NCI-H128 (cell line): ENCODE measurements at regions not wholly inside any gene's neighbourhood (a gene's known extent, or its start where the extent isn't known, plus 50 kb on each side); places are given as distances from the start of the nearest gene placed in this dataset.
"Not testable (repeated sequence)": the region's sequence is repeated elsewhere in the genome, so short reads cannot be mapped to it uniquely, and the experiment has no call there.

Source experiments
- DNase-seq: peaks from one replicate; lab custom pipeline; 2025; ENCODE audit not compliant: unreplicated experiment; lab: John Stamatoyannopoulos, UW

DNA sequence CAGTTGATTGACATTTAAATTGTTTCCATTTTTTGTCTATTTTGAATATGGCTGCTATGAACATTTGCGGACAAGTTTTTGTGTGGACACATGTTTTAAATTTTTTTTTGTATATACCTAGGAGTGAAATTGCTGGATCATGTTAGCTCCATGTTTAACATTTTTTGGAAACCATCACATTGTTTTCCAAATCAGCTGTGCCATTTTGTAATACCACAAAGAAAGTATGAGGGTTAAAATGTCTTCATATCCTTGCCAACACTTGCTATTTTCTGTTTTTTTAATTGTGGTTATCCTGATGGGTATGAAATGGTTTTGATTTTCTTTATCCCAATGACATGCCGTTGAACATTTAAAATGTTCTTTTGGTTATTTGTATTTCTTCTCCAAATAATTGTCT lies 52.1 kb downstream of the CARTPT start:
- DNase-seq = no peak

DNA sequence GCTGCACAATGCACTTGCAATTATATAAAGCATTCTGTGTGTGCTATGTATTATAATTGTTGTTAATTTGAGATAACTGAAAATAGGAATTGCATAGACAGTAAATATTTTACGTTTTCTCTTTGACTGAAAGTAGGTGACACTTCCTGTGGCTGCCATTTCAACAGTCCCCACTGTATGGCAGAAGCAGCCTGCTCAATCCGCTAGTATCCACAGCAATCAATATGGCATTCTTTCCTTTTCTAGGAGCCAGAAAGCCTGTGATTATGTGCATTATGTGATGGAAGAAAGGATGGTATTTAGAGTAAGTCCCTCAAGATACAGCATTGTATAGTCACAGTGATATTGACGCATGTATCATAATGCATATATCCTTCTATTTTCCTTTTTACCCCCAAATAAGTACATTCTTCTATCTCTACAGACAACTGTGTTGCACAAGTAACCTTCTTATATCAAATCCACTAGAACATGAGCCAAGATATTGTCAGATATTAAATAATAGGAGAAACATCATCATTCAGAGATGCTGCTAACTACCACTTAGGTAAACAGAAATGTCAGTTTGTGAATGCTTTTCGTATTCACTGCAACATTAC lies 59.7 kb downstream of the CARTPT start:
- peak; percentile 4 for DNase-seq

DNA sequence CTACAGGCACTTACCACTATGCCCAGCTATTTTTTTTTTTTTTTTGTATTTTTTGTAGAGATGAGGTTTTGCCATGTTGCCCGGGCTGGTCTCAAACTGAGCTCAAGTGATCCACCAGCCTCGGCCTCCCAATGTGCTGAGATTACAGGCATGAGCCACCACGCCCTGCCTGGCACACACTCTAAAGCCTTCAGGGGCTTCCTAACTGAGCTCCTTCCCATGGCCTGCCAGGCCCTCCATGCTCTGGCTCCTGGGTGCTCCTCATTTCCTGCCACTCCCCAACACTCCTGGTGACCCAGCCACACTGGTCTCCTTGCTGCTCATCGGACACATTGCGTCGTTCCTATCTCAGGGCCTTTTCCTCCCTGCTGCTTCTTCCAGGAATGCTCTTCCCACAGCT lies 61.5 kb downstream of the CARTPT start:
- no peak for DNase-seq

DNA sequence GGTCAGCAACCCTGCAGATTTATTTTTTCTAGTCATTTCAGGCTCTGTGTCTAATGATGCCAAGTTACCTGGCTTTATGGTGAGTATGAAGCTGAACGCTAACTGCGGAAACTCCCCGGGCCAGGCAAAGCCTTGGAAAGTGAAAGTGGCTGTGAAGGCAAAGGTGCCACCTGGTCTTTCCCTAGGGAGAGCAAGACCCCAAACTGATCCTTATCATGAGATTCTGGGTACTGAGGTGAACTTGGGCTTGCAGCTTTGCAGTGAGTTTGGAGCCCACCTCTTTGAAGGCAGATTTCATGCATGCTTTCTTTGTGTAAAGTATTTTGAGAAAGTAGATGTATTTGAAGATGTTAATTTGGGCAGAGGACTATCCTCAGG lies 63.3 kb downstream of the CARTPT start:
- DNase-seq = no peak

DNA sequence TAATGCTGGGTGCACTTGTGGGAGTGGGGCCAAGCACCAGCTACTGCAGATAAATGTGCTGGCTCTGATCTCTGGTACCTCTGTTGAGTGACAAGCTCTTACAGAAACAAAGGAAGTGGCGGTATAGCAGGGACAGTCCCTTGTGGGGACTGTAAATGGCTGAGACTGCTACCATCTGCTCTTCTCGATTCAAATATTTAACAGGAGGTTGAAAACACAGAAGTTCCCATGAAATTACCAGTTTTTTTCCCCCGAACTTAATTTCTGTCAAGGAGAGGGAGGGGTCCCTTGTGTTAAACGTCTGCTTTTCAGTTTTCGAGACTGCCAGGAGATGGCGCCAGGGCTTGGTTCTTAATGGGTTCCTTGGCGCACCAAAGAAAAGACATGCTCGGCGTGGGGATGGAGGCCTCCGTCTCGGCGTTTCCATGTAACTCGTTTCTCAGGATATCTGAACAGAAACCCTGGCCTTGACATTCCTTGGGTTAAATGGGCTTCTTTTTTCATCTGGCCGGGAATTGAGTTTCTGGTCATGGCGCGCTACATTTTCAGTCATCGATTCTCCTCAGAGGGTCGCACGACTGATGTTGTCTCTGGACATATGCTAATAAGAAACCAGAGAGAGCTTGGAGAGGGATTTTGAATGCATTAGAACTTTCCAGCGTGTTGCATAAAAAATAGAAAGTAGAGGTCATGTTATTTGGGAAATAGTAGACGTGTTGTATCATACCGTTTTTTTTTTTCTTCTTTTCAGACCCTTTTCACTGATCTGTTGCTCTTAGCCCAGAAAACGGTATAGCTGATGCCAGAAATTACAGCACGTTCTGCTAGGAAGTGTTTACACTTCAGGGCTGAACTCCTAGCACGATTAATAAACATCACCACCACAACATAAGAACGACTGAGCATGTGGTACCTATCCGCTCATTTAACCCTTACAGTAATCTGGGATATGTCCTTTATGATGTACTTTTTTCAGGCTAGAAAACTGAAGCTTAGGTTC lies 64.0 kb downstream of the CARTPT start:
- DNase-seq = peak; percentile 46

DNA sequence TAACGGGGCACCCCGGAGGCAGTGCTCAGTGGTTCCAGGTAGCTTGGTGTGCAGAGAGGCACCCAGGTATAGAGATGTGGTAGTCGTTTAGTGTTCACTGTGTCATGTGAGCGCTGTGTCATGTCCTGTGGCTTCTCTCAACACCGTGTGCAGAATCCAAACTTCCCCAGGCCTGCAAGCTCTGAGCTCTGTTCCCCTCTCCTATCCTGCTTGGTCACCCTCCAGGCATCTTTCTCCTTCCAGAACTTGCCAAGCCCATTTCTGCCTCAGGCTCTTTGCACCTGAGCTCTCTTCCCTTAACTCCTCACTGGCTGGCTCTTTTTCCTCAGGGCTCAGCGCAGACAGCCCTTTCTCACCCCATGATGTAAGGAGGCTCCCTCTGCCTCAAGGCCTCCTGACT lies 64.8 kb downstream of the CARTPT start:
- DNase-seq = no peak

DNA sequence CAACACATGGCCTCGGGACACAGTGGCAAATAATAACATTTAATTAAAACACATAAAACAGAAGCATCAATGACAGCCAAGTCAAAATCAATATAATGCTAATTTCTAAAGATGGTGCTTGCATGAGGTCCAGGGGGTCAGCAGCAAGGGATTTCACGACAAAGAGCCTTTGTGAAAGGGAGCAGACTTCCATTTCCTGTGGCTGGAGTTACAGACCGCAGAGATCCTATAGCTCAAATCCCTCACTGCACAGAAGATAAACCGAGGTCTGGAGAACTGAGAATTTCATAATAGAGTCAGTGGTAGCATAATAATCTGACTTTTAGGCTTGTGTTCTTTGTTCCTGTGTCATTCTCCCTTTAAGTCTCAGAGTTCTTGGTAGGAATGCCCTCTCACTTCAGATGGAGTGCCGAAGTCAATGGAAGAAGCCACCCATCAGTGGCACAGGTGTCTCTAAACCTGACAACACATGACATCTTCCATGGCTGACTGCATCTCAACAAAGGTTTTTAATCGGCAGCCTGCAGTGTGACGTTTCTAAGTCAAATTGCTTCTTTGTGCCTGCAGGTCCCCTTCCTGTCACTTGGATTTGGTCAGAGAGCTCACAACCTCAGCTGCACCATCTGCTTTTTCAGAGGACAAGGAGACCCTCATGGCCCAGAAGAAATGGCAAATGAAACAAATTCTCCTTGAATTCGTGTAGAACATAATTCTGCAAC lies 67.4 kb downstream of the CARTPT start:
- no peak for DNase-seq

DNA sequence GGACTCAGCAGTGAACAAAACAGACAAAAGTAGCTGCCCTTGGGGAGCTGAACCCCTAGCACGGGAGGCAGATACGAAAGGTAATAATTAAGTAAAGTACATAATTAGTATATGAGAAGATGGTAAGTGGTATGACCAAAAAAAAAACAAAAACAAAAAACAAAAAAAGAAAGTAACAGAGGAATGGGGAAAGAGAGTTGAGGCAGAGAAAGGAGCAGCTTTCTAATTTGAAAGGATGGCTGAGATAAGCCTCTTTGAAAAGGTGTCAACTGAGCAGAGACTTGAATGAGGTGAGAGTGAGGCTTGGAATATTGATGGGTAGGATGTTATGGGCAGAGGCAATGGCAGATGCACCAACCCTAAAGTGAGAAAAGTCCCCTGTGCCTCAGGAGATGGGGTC lies 69.7 kb downstream of the CARTPT start:
- no peak for DNase-seq

DNA sequence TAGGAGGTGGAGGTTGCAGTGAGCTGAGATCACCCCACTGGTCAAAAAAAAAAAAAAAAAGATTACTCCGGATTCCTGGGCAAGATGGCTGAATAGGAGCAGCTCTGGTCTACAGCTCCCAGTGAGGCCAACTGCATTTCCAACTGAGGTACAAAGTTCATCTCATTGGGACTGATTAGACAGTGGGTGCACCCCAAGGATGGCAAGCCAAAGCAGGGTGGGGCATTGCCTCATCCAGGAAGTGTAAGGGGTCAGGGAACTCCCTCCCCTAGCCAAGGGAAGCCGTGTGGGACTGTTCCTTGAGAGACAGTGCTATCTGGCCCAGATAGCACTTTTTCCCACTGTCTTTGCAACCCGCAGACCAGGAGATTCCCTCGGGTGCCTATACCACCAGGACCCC lies 70.7 kb downstream of the CARTPT start:
- no peak for DNase-seq

DNA sequence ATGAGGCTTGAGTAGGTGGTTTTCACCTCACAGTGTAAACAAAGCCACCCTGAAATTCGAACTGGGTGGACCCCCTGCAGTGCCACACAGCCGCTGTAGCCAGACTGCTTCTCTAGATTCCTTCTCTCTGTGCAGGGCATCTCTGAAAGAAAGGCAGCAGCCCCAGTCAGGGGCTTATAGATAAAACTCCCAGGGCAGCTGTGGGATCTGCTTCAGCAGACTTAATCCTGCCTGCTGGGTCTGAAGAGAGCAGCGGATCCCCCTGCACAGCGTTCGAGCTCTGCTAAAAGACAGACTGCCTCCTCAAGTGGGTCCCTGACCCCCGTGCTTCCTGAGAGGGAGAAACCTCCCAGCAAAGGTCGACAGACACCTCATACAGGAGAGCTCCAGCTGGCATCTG lies 71.4 kb downstream of the CARTPT start:
- no peak for DNase-seq

DNA sequence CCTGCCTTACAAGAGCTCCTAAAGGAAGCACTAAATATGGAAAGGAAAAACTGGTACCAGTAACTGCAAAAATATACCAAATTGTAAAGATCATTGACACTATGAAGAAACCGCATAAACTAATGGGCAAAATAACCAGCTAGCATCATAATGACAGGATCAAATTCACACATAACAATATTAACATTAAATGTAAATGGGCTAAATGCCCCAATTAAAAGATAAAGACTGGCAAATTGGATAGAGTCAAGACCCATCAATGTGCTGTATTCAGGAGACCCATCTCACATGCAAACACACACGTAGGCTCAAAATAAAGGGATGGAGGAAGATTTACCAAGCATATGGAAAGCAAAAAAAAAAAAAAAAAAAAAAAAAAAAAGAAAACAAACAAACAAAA lies 73.0 kb downstream of the CARTPT start:
- not testable (repeated sequence) for DNase-seq

DNA sequence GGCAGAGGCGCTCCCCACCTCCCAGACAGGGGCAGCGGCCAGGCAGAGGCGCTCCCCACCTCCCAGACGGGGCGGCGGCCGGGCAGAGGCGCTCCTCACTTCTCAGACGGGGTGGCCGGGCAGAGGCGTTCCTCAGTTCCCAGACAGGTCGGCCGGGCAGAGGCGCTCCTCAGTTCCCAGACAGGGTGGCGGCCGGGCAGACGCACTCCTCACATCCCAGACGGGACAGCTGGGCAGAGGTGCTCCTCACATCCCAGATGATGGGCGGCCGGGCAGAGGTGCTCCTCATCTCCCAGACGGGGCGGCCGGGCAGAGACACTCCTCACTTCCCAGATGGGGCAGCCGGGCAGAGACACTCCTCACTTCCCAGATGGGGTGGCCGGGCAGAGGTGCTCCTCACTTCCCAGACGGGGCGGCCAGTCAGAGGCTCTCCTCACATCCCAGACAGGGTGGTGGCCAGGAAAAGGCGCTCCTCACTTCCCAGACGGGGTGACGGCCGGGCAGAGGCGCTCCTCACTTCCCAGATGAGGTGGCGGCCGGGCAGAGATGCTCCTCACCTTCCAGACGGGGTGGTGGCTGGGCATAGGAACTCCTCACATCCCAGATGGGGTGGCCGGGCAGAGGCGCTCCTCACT lies 75.1 kb downstream of the CARTPT start:
- no peak for DNase-seq

DNA sequence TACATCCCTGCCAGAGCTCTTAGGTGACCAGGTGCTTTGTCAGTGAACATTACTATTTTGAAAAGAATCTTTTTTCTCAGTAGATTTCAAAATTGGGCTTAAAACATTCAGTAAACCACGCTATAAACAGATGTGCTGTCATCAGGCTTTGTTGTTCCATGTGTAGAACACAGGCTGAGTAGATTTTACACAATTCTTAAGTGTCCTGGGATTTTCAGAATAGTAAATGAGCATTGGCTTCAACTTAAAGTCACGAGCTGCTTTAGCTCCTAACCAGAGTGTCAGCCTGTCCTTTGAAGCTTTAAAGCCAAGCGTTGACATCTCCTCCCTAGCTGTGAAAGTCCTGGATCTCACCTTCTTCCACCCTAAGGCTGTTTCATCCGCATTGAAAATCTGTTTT lies 83.6 kb downstream of the CARTPT start:
- no peak for DNase-seq

DNA sequence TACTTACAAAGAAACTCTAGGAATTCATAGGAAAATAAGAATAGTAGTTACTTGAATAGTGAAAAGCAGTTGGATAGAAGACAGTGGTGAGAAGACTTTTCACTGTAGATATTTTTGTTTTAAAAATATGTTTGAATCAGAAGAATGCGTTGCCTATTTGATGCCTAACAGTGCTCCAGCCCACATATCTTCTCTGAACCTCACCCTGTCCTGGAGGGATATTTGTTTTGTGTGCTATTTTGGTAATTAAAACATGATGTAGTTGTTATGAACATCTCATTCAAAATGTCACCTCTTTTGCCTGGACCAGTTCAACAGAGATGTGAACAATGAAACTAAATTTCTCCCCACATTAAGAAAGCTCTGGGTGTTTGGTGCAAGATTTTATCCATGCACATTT lies 87.6 kb downstream of the CARTPT start:
- DNase-seq = no peak

DNA sequence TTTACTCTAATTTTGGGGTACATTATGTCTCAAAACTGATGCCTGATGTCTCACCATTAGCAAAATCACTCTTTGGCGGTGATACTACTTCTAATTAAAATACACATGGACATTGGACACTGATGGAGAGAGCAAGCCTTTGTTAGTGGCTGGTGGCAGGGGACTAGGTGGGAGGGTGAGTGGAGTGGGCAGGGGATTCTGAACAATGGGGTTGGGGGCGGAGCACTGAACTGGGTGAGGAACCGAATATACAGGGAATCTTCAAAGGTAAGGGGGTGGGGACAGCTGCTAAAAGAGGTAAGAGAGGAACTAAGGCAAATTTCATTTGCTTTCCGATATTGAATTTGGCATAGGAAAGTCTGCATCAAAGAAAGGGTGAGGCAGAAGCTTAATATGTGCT lies 88.8 kb downstream of the CARTPT start:
- no peak for DNase-seq

DNA sequence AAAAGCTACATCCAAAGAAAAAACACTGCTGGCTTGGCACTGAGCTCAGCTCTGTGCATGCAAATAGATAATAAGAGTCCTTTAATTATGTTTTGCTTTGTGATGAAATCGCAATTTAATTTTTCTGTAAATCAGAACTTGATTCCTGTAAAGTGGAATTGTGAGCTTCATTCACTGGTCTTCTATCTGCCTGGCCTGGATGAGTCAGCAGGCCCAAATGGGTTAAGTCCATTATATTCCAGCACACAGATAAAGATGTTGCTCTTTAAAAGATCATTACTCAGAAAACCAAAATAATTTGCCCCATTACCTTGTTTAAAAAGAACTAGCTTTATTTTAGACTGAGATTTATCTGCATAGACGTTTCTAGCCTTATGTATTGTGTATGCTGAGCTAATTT lies 90.4 kb downstream of the CARTPT start:
- DNase-seq = no peak

DNA sequence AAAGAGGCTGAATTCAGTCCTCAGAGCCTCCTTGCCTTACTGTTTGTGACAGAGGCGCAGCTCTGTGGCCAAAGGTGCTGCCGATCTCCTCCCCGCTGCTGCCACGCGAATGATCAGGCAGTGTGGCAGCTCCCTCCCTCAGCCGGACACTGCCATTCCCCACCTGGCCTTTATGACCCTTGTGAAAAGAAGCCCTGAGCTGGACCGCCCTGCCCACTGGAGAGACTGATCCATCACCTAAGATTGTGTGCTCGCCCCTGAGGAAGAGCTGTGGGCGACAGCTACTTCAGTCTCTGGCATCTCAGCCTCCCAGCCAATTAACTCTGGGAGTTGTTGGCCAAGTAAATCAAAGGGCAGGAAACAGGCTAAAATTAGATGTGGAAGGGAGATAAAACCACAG lies 90.9 kb downstream of the CARTPT start:
- DNase-seq = no peak

DNA sequence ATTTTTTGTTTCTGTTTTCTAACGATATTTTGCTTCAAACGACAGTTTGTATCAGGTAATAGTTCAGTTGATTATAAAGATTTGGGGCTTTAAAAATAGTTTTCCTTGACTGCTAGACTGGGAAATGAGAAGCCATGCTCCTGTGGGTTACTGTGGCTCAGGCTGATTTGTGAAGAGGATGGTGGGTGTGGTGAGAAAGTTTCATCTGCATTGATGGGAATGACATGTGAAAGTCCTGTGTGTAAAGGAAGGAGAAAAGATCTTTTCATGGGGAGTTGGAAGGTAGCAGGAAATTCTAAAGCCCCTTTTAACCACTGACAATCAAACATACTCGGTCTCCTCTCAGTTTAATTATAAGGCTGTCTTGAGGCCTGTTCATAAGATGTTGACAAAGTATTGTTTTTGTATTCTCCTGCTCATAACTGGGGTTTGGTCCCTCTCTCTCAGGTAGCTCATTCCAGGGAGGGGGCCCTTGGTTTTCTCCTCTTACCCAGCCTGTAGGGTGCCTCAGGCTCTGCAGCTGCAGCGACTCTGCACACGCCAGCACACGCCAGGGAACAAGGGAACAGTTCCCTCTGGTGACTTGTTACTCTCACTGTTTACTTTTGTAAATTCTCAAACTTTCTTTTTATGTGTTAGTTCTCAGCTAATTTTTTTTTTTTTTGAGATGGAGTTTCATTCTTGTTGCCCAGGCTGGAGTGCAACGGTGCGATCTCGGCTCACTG lies 91.6 kb downstream of the CARTPT start:
- no peak for DNase-seq

DNA sequence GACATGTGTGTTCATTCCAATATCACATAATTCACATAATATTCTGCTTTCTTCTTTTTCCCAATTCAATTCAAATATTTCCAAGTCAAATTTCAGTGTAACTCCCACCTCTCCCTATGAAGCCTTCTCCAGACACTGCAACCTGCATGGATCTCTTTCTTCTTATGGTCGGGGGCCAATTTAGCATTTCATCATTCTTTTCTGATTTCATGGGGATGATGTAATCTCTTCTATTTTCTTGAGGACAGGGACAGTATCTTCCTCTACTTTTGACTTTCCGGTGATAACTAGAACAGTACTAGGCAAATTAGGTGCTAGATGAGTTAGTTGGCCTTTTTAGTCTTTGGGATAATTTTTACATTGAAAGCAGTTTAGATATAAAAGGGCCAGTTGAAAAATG lies 92.7 kb downstream of the CARTPT start:
- no peak for DNase-seq

DNA sequence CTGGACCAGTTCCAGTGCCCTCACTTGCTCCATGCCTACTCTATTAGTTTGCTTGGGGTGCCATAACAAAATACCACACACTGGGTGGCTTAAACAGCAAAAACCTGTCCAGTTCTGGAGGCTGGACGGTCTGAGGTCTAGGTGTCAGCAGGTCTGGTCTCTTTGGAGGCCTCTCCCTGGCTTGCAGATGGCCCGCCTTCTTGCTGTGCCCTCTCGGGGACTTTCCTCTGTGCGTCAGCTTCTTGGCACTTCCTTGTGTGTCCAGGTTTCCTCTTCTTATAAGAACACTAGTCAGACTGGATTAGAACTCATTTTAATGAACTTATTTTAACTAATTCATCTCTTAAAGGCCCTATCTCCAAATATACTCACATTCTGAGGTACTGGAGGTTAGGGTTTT lies 97.2 kb downstream of the CARTPT start:
- DNase-seq = no peak

DNA sequence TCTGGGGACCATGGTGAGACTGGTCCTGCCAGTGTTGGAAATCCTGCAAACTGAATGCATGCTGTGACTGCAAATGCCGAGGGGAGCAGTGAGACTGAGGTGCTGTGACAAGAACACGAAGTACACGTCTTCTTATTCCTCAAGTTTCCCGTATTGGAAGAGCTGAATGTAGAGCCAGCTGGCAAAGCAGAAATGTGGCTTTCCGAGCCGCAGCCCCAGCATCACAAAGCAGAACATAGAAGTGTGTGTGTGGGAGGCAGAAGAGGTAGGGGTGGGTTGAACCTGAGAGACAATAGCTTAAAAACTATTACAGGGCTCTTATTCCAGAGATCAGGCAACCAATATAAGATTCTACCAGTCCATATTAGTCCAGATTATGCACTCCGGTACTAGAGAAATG lies 98.8 kb downstream of the CARTPT start:
- DNase-seq = no peak
